NB4 (cell line): ENCODE measurements at regions not wholly inside any gene's neighbourhood (a gene's known extent, or its start where the extent isn't known, plus 50 kb on each side); places are given as distances from the start of the nearest gene placed in this dataset.

Experiments
- DNase-seq: peaks from one replicate; pipeline ENCODE4 v3.0.0; 2010; ENCODE audit warnings: low read depth
- H3K4me3 ChIP-seq: one replicate; pipeline ENCODE4 v1.5.1; 2011; ENCODE audit warnings: mild to moderate bottlenecking, low read depth, low read length, moderate library complexity
- MYC ChIP-seq: IDR thresholded peaks from 2 replicates; pipeline ENCODE4 v1.6.1; 2011; ENCODE audit warnings: low read depth, low read length
- POLR2A ChIP-seq: IDR thresholded peaks from 2 replicates; pipeline ENCODE4 v1.6.1; 2011; ENCODE audit warnings: mild to moderate bottlenecking; ENCODE audit not compliant: insufficient read length; ENCODE audit errors: extremely low read depth
- TF ChIP-seq, protein P1 (sequence below): IDR thresholded peaks from 2 replicates; pipeline ENCODE4 v1.6.1; 2011; ENCODE audit warnings: low read depth, low read length
- TF ChIP-seq, protein P2 (sequence below): IDR thresholded peaks from one replicate; pipeline ENCODE4 v1.5.1; 2012; ENCODE audit warnings: low read depth, low read length

DNA sequence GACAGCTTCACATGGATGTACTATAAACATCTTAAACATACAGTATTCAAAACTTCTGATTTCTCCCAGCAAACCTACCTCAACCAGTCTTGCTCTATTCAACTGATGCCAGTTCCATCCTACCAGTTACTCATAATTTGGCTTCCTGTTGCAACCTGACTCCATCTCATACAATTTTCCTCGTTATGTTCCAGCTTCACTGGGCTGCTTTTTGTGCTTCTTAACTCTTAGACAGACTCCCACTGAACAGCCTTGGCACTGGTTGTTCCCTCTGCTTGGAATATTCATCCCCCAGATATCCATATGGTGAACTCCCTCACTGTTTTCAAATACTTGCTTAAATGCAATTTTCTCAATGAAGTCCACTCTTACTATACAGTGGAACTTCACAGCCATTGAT is 249.2 kb downstream of the AEBP2 start:
- H3K4me3 ChIP-seq, result no peak overlapping the region
- TF ChIP-seq, protein P1, sequence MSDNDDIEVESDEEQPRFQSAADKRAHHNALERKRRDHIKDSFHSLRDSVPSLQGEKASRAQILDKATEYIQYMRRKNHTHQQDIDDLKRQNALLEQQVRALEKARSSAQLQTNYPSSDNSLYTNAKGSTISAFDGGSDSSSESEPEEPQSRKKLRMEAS, result no peak
- TF ChIP-seq MYC, result no peak
- TF ChIP-seq, protein P2, sequence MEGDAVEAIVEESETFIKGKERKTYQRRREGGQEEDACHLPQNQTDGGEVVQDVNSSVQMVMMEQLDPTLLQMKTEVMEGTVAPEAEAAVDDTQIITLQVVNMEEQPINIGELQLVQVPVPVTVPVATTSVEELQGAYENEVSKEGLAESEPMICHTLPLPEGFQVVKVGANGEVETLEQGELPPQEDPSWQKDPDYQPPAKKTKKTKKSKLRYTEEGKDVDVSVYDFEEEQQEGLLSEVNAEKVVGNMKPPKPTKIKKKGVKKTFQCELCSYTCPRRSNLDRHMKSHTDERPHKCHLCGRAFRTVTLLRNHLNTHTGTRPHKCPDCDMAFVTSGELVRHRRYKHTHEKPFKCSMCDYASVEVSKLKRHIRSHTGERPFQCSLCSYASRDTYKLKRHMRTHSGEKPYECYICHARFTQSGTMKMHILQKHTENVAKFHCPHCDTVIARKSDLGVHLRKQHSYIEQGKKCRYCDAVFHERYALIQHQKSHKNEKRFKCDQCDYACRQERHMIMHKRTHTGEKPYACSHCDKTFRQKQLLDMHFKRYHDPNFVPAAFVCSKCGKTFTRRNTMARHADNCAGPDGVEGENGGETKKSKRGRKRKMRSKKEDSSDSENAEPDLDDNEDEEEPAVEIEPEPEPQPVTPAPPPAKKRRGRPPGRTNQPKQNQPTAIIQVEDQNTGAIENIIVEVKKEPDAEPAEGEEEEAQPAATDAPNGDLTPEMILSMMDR, result no peak
- no peak for TF ChIP-seq POLR2A
- no peak for DNase-seq

DNA sequence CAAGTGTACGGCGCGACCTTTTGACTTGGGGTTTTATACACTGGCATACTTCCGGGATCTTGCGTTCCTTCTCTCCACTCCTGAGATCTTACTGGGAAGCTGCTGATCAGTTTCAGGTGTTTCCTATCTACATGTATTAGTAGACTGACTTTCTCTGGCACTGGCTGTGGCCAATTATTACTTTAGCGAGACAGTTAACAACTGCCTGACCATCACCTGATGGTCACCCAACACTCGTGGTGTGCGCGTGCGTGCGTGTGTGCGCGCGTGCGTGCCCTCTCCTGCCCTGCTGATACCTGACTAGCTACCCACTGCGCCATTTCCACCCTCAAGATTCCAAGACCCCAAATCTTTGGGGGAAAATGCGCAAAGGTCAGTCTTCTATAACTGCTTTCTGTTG is 249.9 kb downstream of the AEBP2 start:
- no peak for DNase-seq

DNA sequence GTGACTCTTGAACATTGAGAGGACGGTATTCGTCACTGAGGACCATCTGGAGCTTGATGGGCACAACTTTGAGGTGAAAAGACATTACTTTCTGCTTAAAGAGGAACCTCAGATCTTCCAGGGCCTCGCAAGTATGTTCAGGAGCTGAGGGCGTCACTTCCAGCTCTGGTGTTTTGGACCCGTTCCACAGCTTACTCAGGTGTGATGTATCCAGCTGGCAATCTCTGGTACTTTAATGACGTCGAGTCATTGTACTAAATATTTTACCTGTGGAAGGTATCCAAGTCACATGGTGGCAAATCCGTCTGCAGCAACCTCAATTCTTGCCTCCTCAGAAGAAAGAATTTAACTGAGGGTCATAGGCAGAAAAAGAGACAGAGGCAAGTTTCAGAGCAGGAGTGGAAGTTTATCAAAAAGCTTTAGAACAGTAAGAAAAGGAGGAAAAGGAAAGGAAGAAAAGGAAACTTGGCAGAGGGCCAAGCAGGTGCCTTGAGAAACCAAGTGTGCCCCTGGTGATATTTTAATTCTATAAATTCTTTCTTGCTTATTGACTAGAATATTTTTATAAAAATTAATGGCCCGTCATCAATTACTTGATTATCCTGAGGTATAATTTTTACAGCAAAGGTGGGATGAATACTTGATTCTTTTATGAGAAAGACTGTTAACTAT is 250.6 kb downstream of the AEBP2 start:
- no peak overlapping the region for H3K4me3 ChIP-seq
- TF ChIP-seq MYC, result no peak
- no peak for TF ChIP-seq POLR2A
- TF ChIP-seq, protein P2, result no peak
- TF ChIP-seq, protein P1, result no peak
- no peak for DNase-seq

More for the DNA sequence above, 249.9 kb downstream of the AEBP2 start:
- H3K4me3 ChIP-seq, result no peak overlapping the region
- TF ChIP-seq, protein P1, result no peak

DNA sequence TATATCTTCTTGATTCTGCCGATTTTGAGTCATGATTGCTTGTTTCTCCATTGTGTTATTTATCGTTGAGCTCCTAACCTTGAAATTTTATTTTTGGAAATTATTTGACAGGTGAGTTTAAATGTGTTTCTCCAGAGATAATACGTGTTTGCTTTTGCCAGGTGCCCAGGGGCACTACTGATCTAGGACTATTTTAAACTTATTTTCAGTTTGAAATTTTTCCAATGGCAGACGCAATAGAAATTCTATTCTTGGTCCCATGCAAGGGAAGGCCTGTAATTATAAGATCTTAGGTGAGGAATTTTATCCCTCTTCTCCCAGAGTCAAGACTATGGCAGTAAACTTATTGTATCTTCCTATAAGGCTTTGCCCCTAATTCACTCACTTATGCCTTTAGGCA is 252.8 kb downstream of the AEBP2 start:
- TF ChIP-seq POLR2A, result no peak
- no peak for DNase-seq
- H3K4me3 ChIP-seq, result no peak overlapping the region

DNA sequence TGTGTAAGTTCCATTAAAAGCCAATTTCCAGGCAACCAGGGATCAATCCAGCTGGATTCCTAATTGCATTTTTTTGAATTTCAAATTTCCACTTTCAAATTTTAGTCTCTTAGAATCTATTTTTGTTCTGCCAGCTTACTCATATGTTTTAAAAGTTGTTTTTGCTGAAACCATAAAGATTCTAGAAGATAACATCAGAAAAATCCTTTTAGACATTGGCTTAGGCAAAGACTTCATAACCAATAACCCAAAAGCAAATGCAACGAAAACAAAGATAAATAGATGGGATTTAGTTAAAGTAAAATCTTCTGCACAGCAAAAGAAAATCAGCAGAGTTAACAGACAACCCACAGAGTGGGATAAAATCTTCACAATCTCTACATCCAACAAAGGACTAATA is 253.3 kb downstream of the AEBP2 start:
- H3K4me3 ChIP-seq, result no peak overlapping the region
- TF ChIP-seq, protein P2, result no peak
- TF ChIP-seq MYC (no peak), POLR2A (no peak)
- TF ChIP-seq, protein P1, result no peak
- no peak for DNase-seq

DNA sequence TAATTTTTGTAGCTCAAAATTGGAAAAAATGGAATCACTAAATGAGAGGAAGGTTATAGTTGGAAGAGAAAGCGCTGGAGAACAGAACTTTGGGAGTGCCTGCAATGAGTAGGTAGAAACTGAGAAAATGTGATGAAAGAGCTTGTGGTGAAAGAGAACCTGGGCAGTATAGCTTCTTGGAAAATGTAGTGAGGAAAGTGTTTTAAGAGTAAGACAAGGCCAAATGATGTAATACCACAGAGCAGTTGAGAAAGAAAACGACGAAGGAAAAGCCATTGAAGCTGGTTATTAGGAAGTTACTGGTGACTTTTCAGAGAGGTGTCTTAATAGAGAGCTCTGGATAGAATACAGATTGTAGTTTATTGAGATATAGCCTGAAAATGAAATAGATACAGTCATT is 255.3 kb downstream of the AEBP2 start:
- peak; percentile 94 for DNase-seq
- H3K4me3 ChIP-seq, result no peak overlapping the region
- TF ChIP-seq MYC (peak; percentile 42; the same call in 1 of the 2 replicates), POLR2A (no peak)

DNA sequence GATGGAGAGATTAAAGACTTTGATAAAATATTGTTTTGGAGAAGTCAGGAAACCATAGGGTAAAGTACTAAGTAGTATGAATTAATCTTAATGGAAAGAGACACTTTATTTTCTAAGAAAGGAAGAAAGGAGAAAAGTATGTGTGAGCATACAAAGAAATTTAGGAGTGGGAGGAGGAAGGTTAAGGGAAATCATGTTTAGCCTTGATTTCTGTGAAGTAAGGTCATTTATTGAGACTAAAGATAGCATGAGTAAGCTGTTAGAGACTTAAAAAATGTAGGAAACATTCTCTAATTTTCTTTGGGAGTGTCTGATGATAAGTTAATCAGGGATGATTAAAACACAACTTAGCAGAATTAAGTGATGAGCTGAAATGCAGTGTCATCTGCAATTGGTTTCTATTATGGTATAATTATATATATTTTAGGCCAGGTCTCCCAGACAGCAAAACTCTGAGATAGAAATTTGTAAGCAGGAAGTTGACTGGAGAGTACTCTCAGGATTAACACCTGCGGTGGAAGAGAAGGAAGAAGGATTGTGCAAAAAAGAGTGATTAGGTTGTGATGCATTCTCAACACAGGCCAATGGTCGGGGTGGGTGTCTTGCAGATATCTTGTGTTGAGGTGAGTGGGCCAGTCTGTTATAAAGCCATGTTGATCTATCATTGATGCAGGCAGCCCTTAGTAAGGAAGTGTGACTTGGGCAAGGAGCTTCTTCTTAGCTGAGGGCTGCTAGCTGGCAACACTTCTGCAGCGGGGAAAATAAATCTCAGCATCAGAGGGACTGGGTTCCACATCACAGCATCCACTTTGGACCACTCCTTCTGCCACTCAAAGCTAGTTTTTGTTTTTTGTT is 256.2 kb downstream of the AEBP2 start:
- TF ChIP-seq, protein P2, result no peak
- TF ChIP-seq MYC, result no peak
- peak; percentile 49 for DNase-seq

More for the DNA sequence above, 256.2 kb downstream of the AEBP2 start:
- no peak overlapping the region for H3K4me3 ChIP-seq
